OCI-LY1 (cell line): ENCODE measurements at regions not wholly inside any gene's neighbourhood (a gene's known extent, or its start where the extent isn't known, plus 50 kb on each side); places are given as distances from the start of the nearest gene placed in this dataset.

Source experiments
- EZH2 ChIP-seq: fragments of 200-600 bp; sonication (generic), shearing (Covaris generic); IDR thresholded peaks from 2 replicates; pipeline ENCODE4 v1.8.0; 2017; ENCODE audit warnings: borderline replicate concordance, mixed run types, mild to moderate bottlenecking, antibody characterized with exemption, low read length, moderate library complexity, mixed read lengths
- TF ChIP-seq, protein P1 (sequence below): fragments of 200-600 bp; sonication (generic), shearing (Covaris generic); IDR thresholded peaks from 2 replicates; pipeline ENCODE4 v1.5.1; 2017; ENCODE audit warnings: mild to moderate bottlenecking, antibody characterized with exemption, low read length, moderate library complexity, mixed read lengths

DNA sequence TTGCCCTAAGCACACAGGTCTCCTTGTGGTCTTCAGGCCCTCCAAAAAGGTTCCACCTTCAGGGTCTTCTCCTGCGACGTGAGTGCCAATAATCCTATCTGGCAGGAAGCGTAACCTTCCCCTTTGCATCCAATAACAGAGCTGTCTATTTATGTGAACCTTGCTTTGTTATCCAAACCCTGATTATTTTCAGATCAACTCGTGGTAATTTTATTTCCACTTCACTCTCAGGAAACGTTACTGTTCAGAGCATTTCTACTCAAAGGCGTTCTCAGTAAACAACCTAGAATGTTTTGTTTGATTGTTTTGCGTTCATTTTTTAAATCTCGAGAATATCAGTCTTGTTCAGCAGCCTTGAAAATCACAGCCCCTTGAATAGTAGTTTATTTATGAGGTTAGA is 232.3 kb upstream of the KLF6 start:
- TF ChIP-seq, protein P1, sequence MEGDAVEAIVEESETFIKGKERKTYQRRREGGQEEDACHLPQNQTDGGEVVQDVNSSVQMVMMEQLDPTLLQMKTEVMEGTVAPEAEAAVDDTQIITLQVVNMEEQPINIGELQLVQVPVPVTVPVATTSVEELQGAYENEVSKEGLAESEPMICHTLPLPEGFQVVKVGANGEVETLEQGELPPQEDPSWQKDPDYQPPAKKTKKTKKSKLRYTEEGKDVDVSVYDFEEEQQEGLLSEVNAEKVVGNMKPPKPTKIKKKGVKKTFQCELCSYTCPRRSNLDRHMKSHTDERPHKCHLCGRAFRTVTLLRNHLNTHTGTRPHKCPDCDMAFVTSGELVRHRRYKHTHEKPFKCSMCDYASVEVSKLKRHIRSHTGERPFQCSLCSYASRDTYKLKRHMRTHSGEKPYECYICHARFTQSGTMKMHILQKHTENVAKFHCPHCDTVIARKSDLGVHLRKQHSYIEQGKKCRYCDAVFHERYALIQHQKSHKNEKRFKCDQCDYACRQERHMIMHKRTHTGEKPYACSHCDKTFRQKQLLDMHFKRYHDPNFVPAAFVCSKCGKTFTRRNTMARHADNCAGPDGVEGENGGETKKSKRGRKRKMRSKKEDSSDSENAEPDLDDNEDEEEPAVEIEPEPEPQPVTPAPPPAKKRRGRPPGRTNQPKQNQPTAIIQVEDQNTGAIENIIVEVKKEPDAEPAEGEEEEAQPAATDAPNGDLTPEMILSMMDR: no peak
- no peak for TF ChIP-seq EZH2
